ENCODE measurements at regions not wholly inside any gene's neighbourhood (a gene's known extent, or its start where the extent isn't known, plus 50 kb on each side); places are given as distances from the start of the nearest gene placed in this dataset.

DNA sequence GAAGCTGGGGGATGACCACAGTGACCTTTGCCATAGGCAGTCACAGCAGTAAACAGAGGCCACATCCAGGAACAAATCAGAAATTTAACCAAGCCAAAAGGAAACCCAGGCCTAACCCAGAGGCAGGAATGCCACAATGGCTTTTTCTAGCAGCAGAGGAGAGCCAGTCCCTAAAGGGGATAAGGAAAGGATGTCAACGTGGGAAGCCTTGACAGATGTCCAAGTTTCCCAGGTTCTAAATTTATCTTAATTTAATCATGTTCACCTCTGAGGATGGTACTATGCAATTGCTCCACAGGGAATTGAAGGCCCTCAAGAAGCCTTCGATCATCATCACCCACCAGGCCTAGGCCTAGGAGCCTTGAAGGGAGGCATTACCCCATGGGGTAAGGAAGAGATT is 374.7 kb downstream of the TNS1 start:
- POLR2A ChIA-PET = no interaction called here
- BruUV-seq (replicated peaks) = no TSS peak
- Histone ChIP-seq H3K4me3 (no peak overlapping the region), H4K20me1 (ENCODE audit: control insufficient read depth, insufficient read depth) (no peaks in the 10 kb centered on the region), H3K4me1 (ENCODE audit: control insufficient read depth, insufficient read depth, low read length) (no peaks in the 10 kb centered on the region), H3K79me2 (ENCODE audit: control insufficient read depth, insufficient read depth, low read length) (no peaks in the 10 kb centered on the region), H3K27me3 (replicated peaks in 1 of 2; ENCODE audit: control insufficient read depth in 2 of 2, insufficient read depth in 2 of 2, low read length in 1 of 2) (peaks cover 2 to 6% of the 10 kb centered on the region in 2 experiments; a peak in 1 of 4 replicates), H3K36me3 (ENCODE audit: control insufficient read depth in 2 of 2, insufficient read depth in 2 of 2, low read length in 1 of 2) (no peaks in the 10 kb centered on the region), H2AFZ (ENCODE audit: control insufficient read depth, low read depth, low read length) (no peak overlapping the region), H3K9me3 (replicated peaks; ENCODE audit: control insufficient read depth, insufficient read depth, low read length) (no peaks in the 10 kb centered on the region), H3K9ac (ENCODE audit: control insufficient read depth, insufficient read depth, low read length) (no peak overlapping the region), H3K27ac (ENCODE audit: control insufficient read depth, insufficient read depth) (no peak overlapping the region), H3K4me2 (ENCODE audit: control insufficient read depth, insufficient read depth) (no peak overlapping the region)
- intact Hi-C loops (cut with micrococcal nuclease; ENCODE audit: unreplicated experiment) = no loop called here
- no peak for ATAC-seq
- TF ChIP-seq CEBPB (IDR thresholded peaks at IDR 0.05; ENCODE audit: borderline replicate concordance in 1 of 2, low read depth in 2 of 2, low read length in 2 of 2) (no peak), BRCA1 (IDR thresholded peaks at IDR 0.05; ENCODE audit: low read depth, low read length) (no peak), FOXK2 (IDR thresholded peaks at IDR 0.05) (no peak), SMAD5 (IDR thresholded peaks at IDR 0.05; ENCODE audit: low read depth) (no peak), DPF2 (IDR thresholded peaks at IDR 0.05) (no peak), SIX5 (IDR thresholded peaks at IDR 0.05; ENCODE audit: low read depth, low read length, severe bottlenecking) (no peak), TBL1XR1 (IDR thresholded peaks at IDR 0.05; ENCODE audit: low read depth, low read length) (no peak), NFXL1 (IDR thresholded peaks at IDR 0.05; ENCODE audit: borderline replicate concordance) (no peak), RELA (IDR thresholded peaks at IDR 0.05; ENCODE audit: borderline replicate concordance, partially characterized antibody) (no peak), BCL11A (IDR thresholded peaks at IDR 0.05; ENCODE audit: low read depth, low read length) (no peak), ZNF384 (IDR thresholded peaks at IDR 0.05; ENCODE audit: borderline replicate concordance, low read depth, low read length) (no peak), SMARCA5 (IDR thresholded peaks at IDR 0.05) (no peak), JUND (IDR thresholded peaks at IDR 0.05; ENCODE audit: low read depth, low read length) (no peak), POLR2AphosphoS5 (IDR thresholded peaks at IDR 0.05; ENCODE audit: low read length) (no peak)
- TF ChIP-seq, protein P1, sequence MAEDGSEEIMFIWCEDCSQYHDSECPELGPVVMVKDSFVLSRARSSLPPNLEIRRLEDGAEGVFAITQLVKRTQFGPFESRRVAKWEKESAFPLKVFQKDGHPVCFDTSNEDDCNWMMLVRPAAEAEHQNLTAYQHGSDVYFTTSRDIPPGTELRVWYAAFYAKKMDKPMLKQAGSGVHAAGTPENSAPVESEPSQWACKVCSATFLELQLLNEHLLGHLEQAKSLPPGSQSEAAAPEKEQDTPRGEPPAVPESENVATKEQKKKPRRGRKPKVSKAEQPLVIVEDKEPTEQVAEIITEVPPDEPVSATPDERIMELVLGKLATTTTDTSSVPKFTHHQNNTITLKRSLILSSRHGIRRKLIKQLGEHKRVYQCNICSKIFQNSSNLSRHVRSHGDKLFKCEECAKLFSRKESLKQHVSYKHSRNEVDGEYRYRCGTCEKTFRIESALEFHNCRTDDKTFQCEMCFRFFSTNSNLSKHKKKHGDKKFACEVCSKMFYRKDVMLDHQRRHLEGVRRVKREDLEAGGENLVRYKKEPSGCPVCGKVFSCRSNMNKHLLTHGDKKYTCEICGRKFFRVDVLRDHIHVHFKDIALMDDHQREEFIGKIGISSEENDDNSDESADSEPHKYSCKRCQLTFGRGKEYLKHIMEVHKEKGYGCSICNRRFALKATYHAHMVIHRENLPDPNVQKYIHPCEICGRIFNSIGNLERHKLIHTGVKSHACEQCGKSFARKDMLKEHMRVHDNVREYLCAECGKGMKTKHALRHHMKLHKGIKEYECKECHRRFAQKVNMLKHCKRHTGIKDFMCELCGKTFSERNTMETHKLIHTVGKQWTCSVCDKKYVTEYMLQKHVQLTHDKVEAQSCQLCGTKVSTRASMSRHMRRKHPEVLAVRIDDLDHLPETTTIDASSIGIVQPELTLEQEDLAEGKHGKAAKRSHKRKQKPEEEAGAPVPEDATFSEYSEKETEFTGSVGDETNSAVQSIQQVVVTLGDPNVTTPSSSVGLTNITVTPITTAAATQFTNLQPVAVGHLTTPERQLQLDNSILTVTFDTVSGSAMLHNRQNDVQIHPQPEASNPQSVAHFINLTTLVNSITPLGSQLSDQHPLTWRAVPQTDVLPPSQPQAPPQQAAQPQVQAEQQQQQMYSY (CRISPR knock-in tag; IDR thresholded peaks at IDR 0.05) = no peak
- TF ChIP-seq, protein P2, sequence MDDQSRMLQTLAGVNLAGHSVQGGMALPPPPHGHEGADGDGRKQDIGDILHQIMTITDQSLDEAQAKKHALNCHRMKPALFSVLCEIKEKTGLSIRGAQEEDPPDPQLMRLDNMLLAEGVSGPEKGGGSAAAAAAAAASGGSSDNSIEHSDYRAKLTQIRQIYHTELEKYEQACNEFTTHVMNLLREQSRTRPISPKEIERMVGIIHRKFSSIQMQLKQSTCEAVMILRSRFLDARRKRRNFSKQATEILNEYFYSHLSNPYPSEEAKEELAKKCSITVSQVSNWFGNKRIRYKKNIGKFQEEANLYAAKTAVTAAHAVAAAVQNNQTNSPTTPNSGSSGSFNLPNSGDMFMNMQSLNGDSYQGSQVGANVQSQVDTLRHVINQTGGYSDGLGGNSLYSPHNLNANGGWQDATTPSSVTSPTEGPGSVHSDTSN (IDR thresholded peaks at IDR 0.05; ENCODE audit: insufficient replicate concordance, low read depth, low read length) = no peak
- in situ Hi-C loops (cut with MboI) = no loop called here
- no peak for DNase-seq (ENCODE audit: low read depth, low spot score)
- RAD21 ChIA-PET (ENCODE audit: unreplicated experiment) = no interaction called here
- SMC1A ChIA-PET (ENCODE audit: uncharacterized antibody, unreplicated experiment) = no interaction called here
- WGBS (ENCODE audit: insufficient coverage, insufficient replicate concordance, low lambda C conversion rate, missing lambda C conversion rate) = 21% methylated on average over 2 of the region's 2 CpGs
- CTCF ChIA-PET = no interaction called here
- FAIRE-seq = no peak

All from GM12878 (cell line).